Endodermal cell (in vitro differentiated cells): ENCODE measurements at regions not wholly inside any gene's neighbourhood (a gene's known extent, or its start where the extent isn't known, plus 50 kb on each side); places are given as distances from the start of the nearest gene placed in this dataset.

ENCODE experiments used
- DNase-seq: peaks from one replicate; pipeline ENCODE4 v3.0.0-alpha.2; 2017
- H3K27ac ChIP-seq: 2 replicates; pipeline ENCODE4 v1.5.1; 2013; ENCODE audit warnings: mild to moderate bottlenecking, low read depth, low read length, moderate library complexity
- H3K27me3 ChIP-seq: 2 replicates; pipeline ENCODE4 v1.6.1; 2013; ENCODE audit warnings: mild to moderate bottlenecking, low read length, moderate library complexity; ENCODE audit not compliant: insufficient read depth, control insufficient read depth, poor library complexity, severe bottlenecking
- H3K36me3 ChIP-seq: 2 replicates; pipeline ENCODE4 v1.7.0; 2013; ENCODE audit warnings: mild to moderate bottlenecking, low read length, moderate library complexity; ENCODE audit not compliant: control insufficient read depth, insufficient read depth
- H3K4me1 ChIP-seq: one replicate; pipeline ENCODE4 v1.7.0; 2013; ENCODE audit warnings: low read length; ENCODE audit not compliant: control insufficient read depth, insufficient read depth
- H3K4me3 ChIP-seq: 2 replicates; pipeline ENCODE4 v1.5.1; 2013; ENCODE audit warnings: mild to moderate bottlenecking, low read length, moderate library complexity
- H3K9ac ChIP-seq: 2 replicates; pipeline ENCODE4 v1.6.1; 2013; ENCODE audit warnings: mild to moderate bottlenecking, low read length, moderate library complexity; ENCODE audit not compliant: poor library complexity, severe bottlenecking; ENCODE audit errors: extremely low read depth
- H3K9me3 ChIP-seq: 2 replicates; pipeline ENCODE4 v1.6.1; 2013; ENCODE audit warnings: mild to moderate bottlenecking, low read length, moderate library complexity; ENCODE audit not compliant: control insufficient read depth
- H3K27ac Mint-ChIP-seq: 2 replicates; pipeline ENCODE4 v1.8.0; 2020; ENCODE audit warnings: mixed read lengths
- H3K27me3 Mint-ChIP-seq: 2 replicates; pipeline ENCODE4 v1.8.0; 2021; ENCODE audit warnings: mild to moderate bottlenecking, mixed read lengths; ENCODE audit not compliant: insufficient read depth
- H3K36me3 Mint-ChIP-seq: 2 replicates; pipeline ENCODE4 v1.8.0; 2020; ENCODE audit warnings: low read depth, mixed read lengths
- H3K4me1 Mint-ChIP-seq: 2 replicates; pipeline ENCODE4 v1.8.0; 2020; ENCODE audit warnings: mixed read lengths
- H3K4me3 Mint-ChIP-seq: 2 replicates; pipeline ENCODE4 v1.8.0; 2020; ENCODE audit warnings: mild to moderate bottlenecking, moderate library complexity, mixed read lengths
- H3K9me3 Mint-ChIP-seq: 2 replicates; pipeline ENCODE4 v1.8.0; 2020; ENCODE audit warnings: mild to moderate bottlenecking, mixed read lengths
- CTCF ChIP-seq: fragments of 200-600 bp; sonication (generic); conservative IDR thresholded peaks from 2 replicates; pipeline ENCODE4 v1.5.0; 2021; ENCODE audit warnings: antibody characterized with exemption, mild to moderate bottlenecking
- WGBS, 2 experiments: methylation state at CpG; one replicate each; pipeline versions ENCODE4 v1.1.5 to v1.1.7; 2013; ENCODE audit warnings: missing lambda C conversion rate in 2 of 2, mixed read lengths in 1 of 2; ENCODE audit not compliant: insufficient coverage in 1 of 2, insufficient read length in 1 of 2; 5-methylcytosine and 5-hydroxymethylcytosine counted together

GRCh38 chr1:95990033-95990432 is 731.6 kb upstream of the PTBP2 start:
- no peak for DNase-seq
- H3K4me1 Mint-ChIP-seq = peaks cover 13% of the 10 kb centered on the region
- no peaks in the 10 kb centered on the region for H3K36me3 Mint-ChIP-seq
- no peak overlapping the region for H3K27ac Mint-ChIP-seq
- Histone ChIP-seq H3K9ac (no peak overlapping the region), H3K27me3 (no peaks in the 10 kb centered on the region), H3K36me3 (no peaks in the 10 kb centered on the region), H3K27ac (no peak overlapping the region), H3K4me1 (no peaks in the 10 kb centered on the region), H3K9me3 (no peaks in the 10 kb centered on the region), H3K4me3 (no peak overlapping the region)
- H3K4me3 Mint-ChIP-seq = no peak overlapping the region
- H3K27me3 Mint-ChIP-seq = no peaks in the 10 kb centered on the region
- TF ChIP-seq CTCF = no peak
- H3K9me3 Mint-ChIP-seq = no peaks in the 10 kb centered on the region
- WGBS, 2 experiments = 38 to 45% methylated on average over 1 to 2 of the region's 2 CpGs

- WGBS, 2 experiments = 47 to 83% methylated on average over 1 to 2 of the region's 2 CpGs
- H3K27ac ChIP-seq = no peak overlapping the region
Measured at GRCh38 chr1:95991787-95992520, 729.6 kb upstream of the PTBP2 start.

GRCh38 chr1:95994643-95995042 is 726.9 kb upstream of the PTBP2 start:
- Mint-ChIP-seq H3K27ac (no peak overlapping the region), H3K27me3 (no peaks in the 10 kb centered on the region), H3K4me3 (no peak overlapping the region), H3K9me3 (peaks cover 2% of the 10 kb centered on the region), H3K4me1 (peaks cover 8% of the 10 kb centered on the region), H3K36me3 (peaks cover 3% of the 10 kb centered on the region)
- no peak overlapping the region for H3K4me3 ChIP-seq
- DNase-seq = no peak
- H3K4me1 ChIP-seq = no peaks in the 10 kb centered on the region
- no peaks in the 10 kb centered on the region for H3K27me3 ChIP-seq
- 73 to 80% methylated on average over 1 of the region's 1 CpG for WGBS, 2 experiments
- no peak overlapping the region for H3K9ac ChIP-seq
- no peak overlapping the region for H3K27ac ChIP-seq
- no peak for TF ChIP-seq CTCF
- H3K9me3 ChIP-seq = peaks cover 5% of the 10 kb centered on the region
- no peaks in the 10 kb centered on the region for H3K36me3 ChIP-seq

More at GRCh38 chr1:95991787-95992520, 729.6 kb upstream of the PTBP2 start:
- no peak overlapping the region for H3K4me3 Mint-ChIP-seq
- H3K4me1 Mint-ChIP-seq = peaks cover 13% of the 10 kb centered on the region
- Histone ChIP-seq H3K27me3 (no peaks in the 10 kb centered on the region), H3K36me3 (no peaks in the 10 kb centered on the region), H3K4me3 (no peak overlapping the region), H3K9me3 (no peaks in the 10 kb centered on the region), H3K4me1 (no peaks in the 10 kb centered on the region), H3K9ac (no peak overlapping the region)
- no peaks in the 10 kb centered on the region for H3K27me3 Mint-ChIP-seq
- TF ChIP-seq CTCF = no peak
- no peak overlapping the region for H3K27ac Mint-ChIP-seq
- peaks cover 1% of the 10 kb centered on the region for H3K36me3 Mint-ChIP-seq
- DNase-seq = no peak
- H3K9me3 Mint-ChIP-seq = no peaks in the 10 kb centered on the region
